Keratinocyte (primary cell): ENCODE measurements at regions not wholly inside any gene's neighbourhood (a gene's known extent, or its start where the extent isn't known, plus 50 kb on each side); places are given as distances from the start of the nearest gene placed in this dataset.

Experiments used
- DNase-seq: peaks from one replicate; pipeline ENCODE4 v3.0.0-alpha.2; 2011; ENCODE audit warnings: low read depth, missing footprints, low spot score
- FAIRE-seq: peaks from 2 replicates; lab custom pipeline; 2011; peaks lifted over from hg19 to GRCh38; lab: Jason Lieb, UNC
- H2AFZ ChIP-seq: 2 replicates; pipeline ENCODE4 v1.6.0; 2012; ENCODE audit warnings: low read length, control low read depth, inconsistent platforms; ENCODE audit not compliant: control insufficient read depth
- H3K27ac ChIP-seq: 2 replicates; pipeline ENCODE4 v1.5.1; 2011; ENCODE audit warnings: low read length; ENCODE audit not compliant: control insufficient read depth, insufficient read depth
- H3K27me3 ChIP-seq: 3 replicates; pipeline ENCODE4 v1.6.0; 2011; ENCODE audit warnings: low read length; ENCODE audit not compliant: control insufficient read depth, insufficient read depth; ENCODE audit errors: extremely low read depth
- H3K36me3 ChIP-seq, 2 experiments: 2 replicates in 1 of 2; 3 replicates in 1 of 2; pipeline ENCODE4 v1.5.1; 2011; ENCODE audit warnings: low read length in 2 of 2, mild to moderate bottlenecking in 1 of 2; ENCODE audit not compliant: control insufficient read depth in 2 of 2, insufficient read depth in 2 of 2; ENCODE audit errors: extremely low read depth in 1 of 2
- H3K4me1 ChIP-seq: 3 replicates; pipeline ENCODE4 v1.5.1; 2011; ENCODE audit warnings: low read length; ENCODE audit not compliant: control insufficient read depth, insufficient read depth; ENCODE audit errors: extremely low read depth
- H3K4me2 ChIP-seq: 3 replicates; pipeline ENCODE4 v1.6.0; 2011; ENCODE audit warnings: low read depth, low read length; ENCODE audit not compliant: control insufficient read depth, insufficient read depth; ENCODE audit errors: extremely low read depth
- H3K4me3 ChIP-seq, 3 experiments: fragments of 200-600 bp in 1 of 3; sonication (generic) in 1 of 3; 2 replicates in 2 of 3; 3 replicates in 1 of 3; pipeline ENCODE4 v1.5.1; 2011 to 2016; ENCODE audit warnings: low read length in 3 of 3, mild to moderate bottlenecking in 3 of 3, control low read depth in 2 of 3, inconsistent platforms in 1 of 3, low read depth in 1 of 3, mixed read lengths in 1 of 3, mixed run types in 1 of 3, moderate library complexity in 1 of 3; ENCODE audit not compliant: control insufficient read depth in 2 of 3, insufficient read depth in 2 of 3; ENCODE audit errors: extremely low read depth in 1 of 3
- H3K79me2 ChIP-seq: 2 replicates; pipeline ENCODE4 v1.6.0; 2012; ENCODE audit warnings: low read length; ENCODE audit not compliant: control insufficient read depth, insufficient read depth
- H3K9ac ChIP-seq: 3 replicates; pipeline ENCODE4 v1.6.0; 2011; ENCODE audit warnings: low read length; ENCODE audit not compliant: control insufficient read depth, insufficient read depth; ENCODE audit errors: extremely low read depth
- H3K9me1 ChIP-seq: 3 replicates; pipeline ENCODE4 v1.6.0; 2011; ENCODE audit warnings: low read length; ENCODE audit not compliant: control insufficient read depth, insufficient read depth; ENCODE audit errors: extremely low read depth
- H3K9me3 ChIP-seq: 2 replicates; pipeline ENCODE4 v1.5.1; 2012; ENCODE audit warnings: low read depth, low read length; ENCODE audit not compliant: control insufficient read depth
- H4K20me1 ChIP-seq: 3 replicates; pipeline ENCODE4 v1.6.0; 2011; ENCODE audit warnings: low read length; ENCODE audit not compliant: control insufficient read depth, insufficient read depth; ENCODE audit errors: extremely low read depth
- EZH2 ChIP-seq: IDR thresholded peaks from one replicate; pipeline ENCODE4 v1.6.1; 2012; ENCODE audit warnings: inconsistent platforms, mild to moderate bottlenecking, low read length, moderate library complexity
- dilution Hi-C: fragments of 300-500 bp; cut with MboI; formaldehyde crosslinking; loops from one replicate; pipeline ENCODE4 v1.7.0; 2020; ENCODE audit warnings: low sequenced_read_pairs; ENCODE audit not compliant: extremely low pct_ligation_motif_present
- TF ChIP-seq, protein P1 (sequence below), 3 experiments: IDR thresholded peaks in 1 of 3; conservative IDR thresholded peaks in 1 of 3; optimal IDR thresholded peaks in 1 of 3; 2 replicates in 2 of 3; 3 replicates in 1 of 3; pipeline versions ENCODE3 to v1.5.1; 2011; ENCODE audit warnings: low read length in 3 of 3, mild to moderate bottlenecking in 3 of 3, moderate library complexity in 2 of 3, control low read depth in 1 of 3, inconsistent platforms in 1 of 3; ENCODE audit not compliant: insufficient read depth in 2 of 3; ENCODE audit errors: extremely low read depth in 1 of 3

DNA sequence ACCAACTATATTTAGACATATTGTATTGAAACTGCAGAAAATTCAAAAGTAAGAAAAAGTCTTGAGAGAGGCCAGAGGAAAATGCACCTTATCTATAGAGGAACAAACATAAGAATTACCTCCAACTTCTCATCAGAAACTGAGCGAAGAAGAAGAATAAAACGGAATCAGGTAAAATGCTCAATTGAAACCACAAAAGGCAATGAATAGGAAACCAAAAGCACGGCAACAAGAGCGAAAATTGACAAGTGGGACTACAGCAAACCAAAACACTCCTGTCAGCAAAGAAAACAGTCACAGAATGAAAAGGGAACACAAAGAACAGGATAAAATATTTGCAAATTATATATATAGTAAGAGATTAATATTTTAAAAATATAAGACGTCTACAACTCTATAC lies 61.9 kb upstream of the PARP11 start:
- dilution Hi-C loops: no loop called here

DNA sequence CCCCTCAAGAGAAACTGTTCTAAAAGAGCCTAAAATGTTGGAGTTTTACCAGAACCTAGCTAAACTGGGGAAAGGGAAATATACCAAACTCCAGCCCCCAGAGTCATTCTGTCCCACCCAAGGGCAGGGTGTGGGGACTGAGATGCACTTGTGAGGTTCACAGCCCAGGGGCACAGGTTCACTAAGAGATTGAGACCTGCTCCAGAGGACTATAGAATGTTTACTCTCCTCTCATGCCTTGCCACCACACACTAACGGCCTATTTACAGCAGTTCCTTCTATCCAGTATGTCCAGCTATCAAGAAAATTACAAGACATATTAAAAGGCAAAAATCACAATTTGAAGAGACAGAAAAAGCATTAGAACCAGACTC lies 60.6 kb upstream of the PARP11 start:
- dilution Hi-C loops: no loop called here
- Histone ChIP-seq H3K4me3 (no peak overlapping the region), H3K4me2 (no peak overlapping the region), H3K9ac (no peak overlapping the region), H3K36me3 (no peaks in the 10 kb centered on the region), H3K79me2 (no peaks in the 10 kb centered on the region), H4K20me1 (no peaks in the 10 kb centered on the region), H3K9me1 (no peaks in the 10 kb centered on the region), H3K9me3 (no peaks in the 10 kb centered on the region), H3K4me1 (no peaks in the 10 kb centered on the region), H3K27ac (no peak overlapping the region), H3K27me3 (peaks cover 28% of the 10 kb centered on the region), H2AFZ (no peak overlapping the region)
- no peak for DNase-seq
- no peak for FAIRE-seq
- TF ChIP-seq, protein P1, sequence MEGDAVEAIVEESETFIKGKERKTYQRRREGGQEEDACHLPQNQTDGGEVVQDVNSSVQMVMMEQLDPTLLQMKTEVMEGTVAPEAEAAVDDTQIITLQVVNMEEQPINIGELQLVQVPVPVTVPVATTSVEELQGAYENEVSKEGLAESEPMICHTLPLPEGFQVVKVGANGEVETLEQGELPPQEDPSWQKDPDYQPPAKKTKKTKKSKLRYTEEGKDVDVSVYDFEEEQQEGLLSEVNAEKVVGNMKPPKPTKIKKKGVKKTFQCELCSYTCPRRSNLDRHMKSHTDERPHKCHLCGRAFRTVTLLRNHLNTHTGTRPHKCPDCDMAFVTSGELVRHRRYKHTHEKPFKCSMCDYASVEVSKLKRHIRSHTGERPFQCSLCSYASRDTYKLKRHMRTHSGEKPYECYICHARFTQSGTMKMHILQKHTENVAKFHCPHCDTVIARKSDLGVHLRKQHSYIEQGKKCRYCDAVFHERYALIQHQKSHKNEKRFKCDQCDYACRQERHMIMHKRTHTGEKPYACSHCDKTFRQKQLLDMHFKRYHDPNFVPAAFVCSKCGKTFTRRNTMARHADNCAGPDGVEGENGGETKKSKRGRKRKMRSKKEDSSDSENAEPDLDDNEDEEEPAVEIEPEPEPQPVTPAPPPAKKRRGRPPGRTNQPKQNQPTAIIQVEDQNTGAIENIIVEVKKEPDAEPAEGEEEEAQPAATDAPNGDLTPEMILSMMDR (optimal IDR thresholded peaks at IDR 0.05 in 1 of 3, IDR thresholded peaks at IDR 0.05 in 1 of 3, conservative IDR thresholded peaks at IDR 0.05 in 1 of 3; ENCODE audit: extremely low read depth in 1 of 3, insufficient read depth in 2 of 3, low read length in 3 of 3): no peak
- TF ChIP-seq EZH2: no peak

More for the DNA sequence above, 61.9 kb upstream of the PARP11 start:
- H3K36me3 ChIP-seq: no peaks in the 10 kb centered on the region
- no peak overlapping the region for H3K4me3 ChIP-seq
- no peaks in the 10 kb centered on the region for H3K4me1 ChIP-seq
- no peaks in the 10 kb centered on the region for H4K20me1 ChIP-seq
- DNase-seq (no peak), FAIRE-seq (no peak)
- H3K9ac ChIP-seq: no peak overlapping the region
- H3K9me3 ChIP-seq: no peaks in the 10 kb centered on the region
- peaks cover 18% of the 10 kb centered on the region for H3K27me3 ChIP-seq
- no peak for TF ChIP-seq EZH2
- TF ChIP-seq, protein P1 (optimal IDR thresholded peaks at IDR 0.05 in 1 of 3, IDR thresholded peaks at IDR 0.05 in 1 of 3, conservative IDR thresholded peaks at IDR 0.05 in 1 of 3; ENCODE audit: extremely low read depth in 1 of 3, insufficient read depth in 2 of 3, low read length in 3 of 3): no peak
- H2AFZ ChIP-seq: no peak overlapping the region
- no peak overlapping the region for H3K4me2 ChIP-seq
- no peaks in the 10 kb centered on the region for H3K79me2 ChIP-seq
- H3K9me1 ChIP-seq: no peaks in the 10 kb centered on the region
- no peak overlapping the region for H3K27ac ChIP-seq
